ENCODE measurements at regions not wholly inside any gene's neighbourhood (a gene's known extent, or its start where the extent isn't known, plus 50 kb on each side); places are given as distances from the start of the nearest gene placed in this dataset.

- TF ChIP-seq ZNF132 (tag by site-specific recombination; IDR thresholded peaks at IDR 0.05; ENCODE audit: borderline replicate concordance) (no peak), IKZF3 (tag by site-specific recombination; IDR thresholded peaks at IDR 0.05) (no peak), ZNF76 (tag by site-specific recombination; IDR thresholded peaks at IDR 0.05; ENCODE audit: borderline replicate concordance, low read depth) (no peak), ZFP41 (tag by site-specific recombination; IDR thresholded peaks at IDR 0.05; ENCODE audit: borderline replicate concordance) (no peak)
Observed at GRCh38 chr1:17941431-17942189, 166.0 kb upstream of the IGSF21 start (continued).

- H3K4me1 ChIP-seq (ENCODE audit: control insufficient read depth, insufficient read depth, low read length) = no peaks in the 10 kb centered on the region
- no peak overlapping the region for H3K27ac ChIP-seq (ENCODE audit: extremely low read depth, low read depth, low read length)
- ChIA-PET POLR2A (no interaction called here), CTCF (interaction anchor here (1.3 to 1.7 kb wide), 2 partner anchors 20 to 291 kb away, joined by 3 to 6 read pairs; no protein-coding TSS in a partner anchor)
- H3K36me3 ChIP-seq (ENCODE audit: control insufficient read depth in 2 of 2, insufficient read depth in 1 of 2, low read length in 2 of 2) = no peaks in the 10 kb centered on the region
- TF ChIP-seq PATZ1 (tag by site-specific recombination; IDR thresholded peaks at IDR 0.05) = no peak
- no peak for TF ChIP-seq ZNF433 (tag by site-specific recombination; IDR thresholded peaks at IDR 0.05; ENCODE audit: low read depth)
- no peak for TF ChIP-seq ZNF707 (tag by site-specific recombination; IDR thresholded peaks at IDR 0.05)
- no peak for TF ChIP-seq ZNF670 (tag by site-specific recombination; IDR thresholded peaks at IDR 0.05; ENCODE audit: low read depth)
- TF ChIP-seq BCL6B (tag by site-specific recombination; IDR thresholded peaks at IDR 0.05) = no peak
- TF ChIP-seq ZBTB17 (tag by site-specific recombination; IDR thresholded peaks at IDR 0.05) = no peak
- TF ChIP-seq ZXDB (tag by site-specific recombination; IDR thresholded peaks at IDR 0.05) = no peak
- no peak for TF ChIP-seq ZNF48 (tag by site-specific recombination; IDR thresholded peaks at IDR 0.05)
- TF ChIP-seq HOXC10 (CRISPR knock-in tag; IDR thresholded peaks at IDR 0.05) = no peak
- no peak for TF ChIP-seq ZFP3 (tag by site-specific recombination; IDR thresholded peaks at IDR 0.05; ENCODE audit: low read depth)
- no peak for TF ChIP-seq INSM2 (tag by site-specific recombination; IDR thresholded peaks at IDR 0.05)
- no peak overlapping the region for H3K4me3 ChIP-seq (ENCODE audit: low read depth, low read length)
- no peaks in the 10 kb centered on the region for H3K9me3 ChIP-seq (ENCODE audit: control insufficient read depth, insufficient read depth, low read depth, low read length)
Observed at GRCh38 chr1:17943506-17943905, 164.1 kb upstream of the IGSF21 start.

GRCh38 chr1:17944646-17945045, 163.0 kb upstream of the IGSF21 start:
- ChIA-PET POLR2A (no interaction called here), CTCF (interaction anchor here (0.6 to 1.7 kb wide), 2 partner anchors 21 to 228 kb away, joined by 3 to 6 read pairs; no protein-coding TSS in a partner anchor)
- H3K27ac ChIP-seq (ENCODE audit: extremely low read depth, low read depth, low read length) = no peak overlapping the region
- no peaks in the 10 kb centered on the region for H3K9me3 ChIP-seq (ENCODE audit: control insufficient read depth, insufficient read depth, low read depth, low read length)
- no peaks in the 10 kb centered on the region for H3K4me1 ChIP-seq (ENCODE audit: control insufficient read depth, insufficient read depth, low read length)
- no peak overlapping the region for H3K4me3 ChIP-seq (ENCODE audit: low read depth, low read length)
- no peaks in the 10 kb centered on the region for H3K36me3 ChIP-seq (ENCODE audit: control insufficient read depth in 2 of 2, insufficient read depth in 1 of 2, low read length in 2 of 2)
- peak; percentile 52; the same call in 1 of the 2 replicates for TF ChIP-seq ZNF335 (tag by site-specific recombination; conservative IDR thresholded peaks at IDR 0.05)
- TF ChIP-seq ZNF707 (tag by site-specific recombination; IDR thresholded peaks at IDR 0.05) = no peak
- 0 out of 2 replicates have a peak, but pooled peaks have one; percentile 19 for TF ChIP-seq BCL6B (tag by site-specific recombination; IDR thresholded peaks at IDR 0.05)
- TF ChIP-seq ZNF518A (tag by site-specific recombination; conservative IDR thresholded peaks at IDR 0.05; ENCODE audit: low read depth) = no peak
